PC-9 (cell line): ENCODE measurements at regions not wholly inside any gene's neighbourhood (a gene's known extent, or its start where the extent isn't known, plus 50 kb on each side); places are given as distances from the start of the nearest gene placed in this dataset.

Experiments
- BruUV-seq: library from RNA; stranded (reverse); fragments of 400-500 nt; replicated peaks from 2 replicates; lab custom pipeline; 2021; lab: Mats Ljungman, UMichigan
- CTCF ChIA-PET: fragments of 300-600 bp; sonication (Branson Sonifier 250); formaldehyde crosslinking; loops from one replicate; lab custom pipeline; 2022; ENCODE audit warnings: antibody characterized with exemption; lab: Charles Lee
- POLR2A ChIA-PET: fragments of 300-600 bp; sonication (Branson Sonifier 250); formaldehyde crosslinking; loops from one replicate; lab custom pipeline; 2022; ENCODE audit warnings: antibody characterized with exemption; ENCODE audit not compliant: unreplicated experiment; lab: Charles Lee
- DNase-seq, 2 experiments: peaks; one replicate each; pipeline versions ENCODE4 v3.0.0 to v3.0.0-alpha.2; 2015 to 2022; ENCODE audit warnings: mixed read lengths in 1 of 2
- H2AFZ ChIP-seq: fragments of 200-600 bp; sonication (generic); 2 replicates; pipeline ENCODE4 v1.8.1; 2017; ENCODE audit warnings: antibody characterized with exemption
- H3F3A ChIP-seq: fragments of 200-600 bp; sonication (generic); 2 replicates; pipeline ENCODE4 v1.8.1; 2017; ENCODE audit warnings: antibody characterized with exemption, mild to moderate bottlenecking, low read depth; ENCODE audit not compliant: insufficient read depth
- H3K27ac ChIP-seq: fragments of 200-600 bp; sonication (generic); 2 replicates; pipeline ENCODE4 v1.6.1; 2016; ENCODE audit warnings: mixed run types
- H3K27me3 ChIP-seq: fragments of 200-600 bp; sonication (generic); 2 replicates; pipeline ENCODE4 v1.6.1; 2016; ENCODE audit warnings: low read depth, mixed run types; ENCODE audit not compliant: insufficient read depth
- H3K36me3 ChIP-seq: fragments of 200-600 bp; sonication (generic); 2 replicates; pipeline ENCODE4 v1.6.1; 2016; ENCODE audit warnings: low read depth, mixed run types
- H3K4me1 ChIP-seq: fragments of 200-600 bp; sonication (generic); replicated peaks from 2 replicates; pipeline ENCODE4 v1.6.1; 2016; ENCODE audit warnings: mixed run types; ENCODE audit not compliant: insufficient read depth
- H3K4me2 ChIP-seq: fragments of 200-600 bp; sonication (generic); 2 replicates; pipeline ENCODE4 v1.6.1; 2017; ENCODE audit warnings: mixed run types
- H3K4me3 ChIP-seq: fragments of 200-600 bp; sonication (generic); 2 replicates; pipeline ENCODE4 v1.6.1; 2016; ENCODE audit warnings: mixed run types
- H3K79me2 ChIP-seq: fragments of 200-600 bp; sonication (generic); 2 replicates; pipeline ENCODE4 v1.6.1; 2017; ENCODE audit warnings: low read depth, mixed run types
- H3K9me2 ChIP-seq: fragments of 200-600 bp; sonication (generic); 2 replicates; pipeline ENCODE4 v1.8.1; 2017; ENCODE audit warnings: mild to moderate bottlenecking; ENCODE audit not compliant: insufficient read depth
- H3K9me3 ChIP-seq: fragments of 200-600 bp; sonication (generic); 2 replicates; pipeline ENCODE4 v1.8.1; 2016; ENCODE audit warnings: low read depth; ENCODE audit not compliant: insufficient read depth
- H4K20me1 ChIP-seq: fragments of 200-600 bp; sonication (generic); 2 replicates; pipeline ENCODE4 v1.8.1; 2017; ENCODE audit not compliant: insufficient read depth
- EZH2 ChIP-seq: fragments of 200-600 bp; sonication (generic); IDR thresholded peaks from 2 replicates; pipeline ENCODE4 v1.8.0; 2017; ENCODE audit warnings: antibody characterized with exemption, low read depth
- intact Hi-C: fragments of 100-400 bp; cut with micrococcal nuclease; formaldehyde crosslinking; loops from one replicate; pipeline ENCODE4 v1.10.0; 2022; ENCODE audit not compliant: unreplicated experiment
- TF ChIP-seq, protein P1 (sequence below): fragments of 200-600 bp; sonication (generic); conservative IDR thresholded peaks from 2 replicates; pipeline ENCODE4 v1.6.1; 2017; ENCODE audit warnings: mixed run types, antibody characterized with exemption, mild to moderate bottlenecking, moderate library complexity

DNA sequence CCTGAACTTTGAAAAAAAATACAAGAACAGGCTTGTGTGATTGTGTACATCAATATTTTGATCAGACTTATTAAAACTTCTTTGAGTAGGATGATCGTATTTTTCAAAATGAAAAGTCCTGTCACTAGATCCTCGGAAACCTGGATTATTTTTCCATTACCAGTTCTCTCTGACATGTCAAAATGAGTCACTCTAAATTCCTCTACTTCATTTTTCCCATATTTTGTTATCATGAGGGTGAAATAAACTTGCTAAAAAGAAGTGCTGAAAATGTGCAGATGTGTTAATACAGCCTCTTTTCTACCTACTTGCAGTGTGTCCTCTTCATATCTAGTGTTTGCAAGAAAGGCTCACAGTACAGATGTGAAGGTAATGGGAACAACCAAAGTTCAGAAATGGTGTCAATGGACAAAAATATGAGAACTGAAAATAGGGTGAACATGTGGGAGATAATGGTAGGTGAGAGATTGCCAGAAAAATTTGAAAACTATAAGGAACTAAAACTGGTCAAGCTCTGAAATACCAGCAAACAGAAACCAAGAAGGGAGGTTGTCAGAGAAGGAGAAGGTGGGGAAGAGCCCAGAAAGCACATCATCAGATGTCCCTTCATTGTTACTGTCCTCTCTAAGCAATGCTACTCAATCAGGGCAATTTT, 108.2 kb downstream of the EOMES start:
- no peak overlapping the region for H2AFZ ChIP-seq

DNA sequence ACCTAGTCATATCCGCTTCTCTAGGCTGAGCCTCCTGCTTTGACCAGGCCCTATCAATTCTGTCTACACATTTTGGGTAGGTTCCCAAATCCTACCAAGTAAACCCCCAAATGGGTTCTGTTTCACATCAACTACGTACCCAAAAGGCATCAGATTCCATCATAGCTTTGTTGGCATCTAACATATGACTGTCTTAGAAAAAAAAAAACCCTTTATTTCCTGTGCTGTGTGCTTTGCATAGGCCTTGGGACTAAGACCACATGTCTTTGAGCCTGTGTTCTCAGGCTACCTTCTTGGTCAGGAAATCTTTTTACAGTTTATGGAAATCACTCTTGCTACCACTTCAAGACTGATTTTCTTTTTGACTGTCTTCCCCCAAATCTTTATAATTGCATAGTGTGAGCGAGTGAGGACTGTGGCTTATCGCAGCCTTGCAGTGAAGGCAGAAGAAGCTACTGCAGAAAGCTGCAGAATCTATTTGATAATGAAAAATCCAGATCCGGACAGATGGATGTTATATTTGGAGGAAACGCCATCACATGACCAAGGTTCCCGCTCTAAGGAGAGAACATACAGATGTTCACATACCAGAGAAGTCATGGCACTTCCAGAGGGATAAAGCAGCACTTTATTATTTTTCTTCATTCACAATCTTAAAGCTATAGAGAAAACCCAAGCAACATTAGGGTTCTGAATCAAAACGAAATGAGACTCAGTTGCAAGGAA, 111.2 kb downstream of the EOMES start:
- Histone ChIP-seq H3K4me3 (no peak overlapping the region), H3K27me3 (no peaks in the 10 kb centered on the region), H3F3A (no peaks in the 10 kb centered on the region), H3K9me3 (peaks cover 17% of the 10 kb centered on the region), H3K4me2 (no peak overlapping the region), H3K4me1 (peaks cover 9% of the 10 kb centered on the region), H3K79me2 (no peaks in the 10 kb centered on the region), H2AFZ (no peak overlapping the region), H3K9me2 (no peaks in the 10 kb centered on the region), H4K20me1 (no peaks in the 10 kb centered on the region), H3K27ac (no peak overlapping the region), H3K36me3 (no peaks in the 10 kb centered on the region)
- intact Hi-C loops = no loop called here
- DNase-seq = no peak
- ChIA-PET POLR2A (no interaction called here), CTCF (no interaction called here)
- BruUV-seq = no TSS peak
- TF ChIP-seq EZH2 = no peak
- TF ChIP-seq, protein P1, sequence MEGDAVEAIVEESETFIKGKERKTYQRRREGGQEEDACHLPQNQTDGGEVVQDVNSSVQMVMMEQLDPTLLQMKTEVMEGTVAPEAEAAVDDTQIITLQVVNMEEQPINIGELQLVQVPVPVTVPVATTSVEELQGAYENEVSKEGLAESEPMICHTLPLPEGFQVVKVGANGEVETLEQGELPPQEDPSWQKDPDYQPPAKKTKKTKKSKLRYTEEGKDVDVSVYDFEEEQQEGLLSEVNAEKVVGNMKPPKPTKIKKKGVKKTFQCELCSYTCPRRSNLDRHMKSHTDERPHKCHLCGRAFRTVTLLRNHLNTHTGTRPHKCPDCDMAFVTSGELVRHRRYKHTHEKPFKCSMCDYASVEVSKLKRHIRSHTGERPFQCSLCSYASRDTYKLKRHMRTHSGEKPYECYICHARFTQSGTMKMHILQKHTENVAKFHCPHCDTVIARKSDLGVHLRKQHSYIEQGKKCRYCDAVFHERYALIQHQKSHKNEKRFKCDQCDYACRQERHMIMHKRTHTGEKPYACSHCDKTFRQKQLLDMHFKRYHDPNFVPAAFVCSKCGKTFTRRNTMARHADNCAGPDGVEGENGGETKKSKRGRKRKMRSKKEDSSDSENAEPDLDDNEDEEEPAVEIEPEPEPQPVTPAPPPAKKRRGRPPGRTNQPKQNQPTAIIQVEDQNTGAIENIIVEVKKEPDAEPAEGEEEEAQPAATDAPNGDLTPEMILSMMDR = no peak

More for the DNA sequence above, 108.2 kb downstream of the EOMES start:
- Histone ChIP-seq H3F3A (no peaks in the 10 kb centered on the region), H3K36me3 (no peaks in the 10 kb centered on the region), H3K4me1 (no peaks in the 10 kb centered on the region), H3K79me2 (no peaks in the 10 kb centered on the region), H3K4me2 (no peak overlapping the region), H3K9me3 (peaks cover 17% of the 10 kb centered on the region), H3K27ac (no peak overlapping the region), H3K9me2 (no peaks in the 10 kb centered on the region), H3K4me3 (no peak overlapping the region), H4K20me1 (no peaks in the 10 kb centered on the region), H3K27me3 (no peaks in the 10 kb centered on the region)
- TF ChIP-seq EZH2 = no peak
- TF ChIP-seq, protein P1 = no peak
- ChIA-PET POLR2A (no interaction called here), CTCF (no interaction called here)
- no peak for DNase-seq
- intact Hi-C loops = no loop called here
- BruUV-seq = no TSS peak

DNA sequence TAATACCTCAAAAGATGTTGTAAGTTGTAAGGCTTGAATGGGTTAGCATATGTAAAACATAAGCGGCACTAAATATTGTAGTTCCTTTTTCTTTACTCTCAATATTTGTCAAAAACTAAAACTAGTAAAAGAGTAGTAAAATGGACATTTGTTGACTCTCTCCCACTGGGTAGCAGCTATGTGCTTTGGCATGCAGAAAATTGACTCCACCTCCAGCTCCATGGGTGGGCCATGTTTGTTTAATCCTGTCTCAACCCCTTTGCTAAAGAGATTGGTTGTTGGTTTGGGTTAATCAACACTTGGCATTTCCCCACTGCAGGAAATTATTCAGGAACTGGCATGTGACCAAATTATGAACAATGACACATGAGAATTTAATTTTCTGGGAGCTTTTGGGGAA, 114.8 kb downstream of the EOMES start:
- H3K9me3 ChIP-seq = no peaks in the 10 kb centered on the region
- H3K79me2 ChIP-seq = no peaks in the 10 kb centered on the region
- TF ChIP-seq EZH2 = no peak
- TF ChIP-seq, protein P1 = no peak
- no peak for DNase-seq
- no peaks in the 10 kb centered on the region for H3K27me3 ChIP-seq
- H3K4me3 ChIP-seq = no peak overlapping the region
- no peaks in the 10 kb centered on the region for H4K20me1 ChIP-seq
- peaks cover 9% of the 10 kb centered on the region for H3K4me1 ChIP-seq
- no peak overlapping the region for H3K27ac ChIP-seq
- H3K4me2 ChIP-seq = no peak overlapping the region
- H3K9me2 ChIP-seq = no peaks in the 10 kb centered on the region
- intact Hi-C loops = no loop called here
- ChIA-PET CTCF (no interaction called here), POLR2A (no interaction called here)
- H3K36me3 ChIP-seq = no peaks in the 10 kb centered on the region
- no TSS peak for BruUV-seq
- 0 out of 2 replicates have a peak overlapping the region, but pooled peaks have one; percentile 4 for H2AFZ ChIP-seq
- H3F3A ChIP-seq = no peaks in the 10 kb centered on the region
